ENCODE measurements at regions not wholly inside any gene's neighbourhood (a gene's known extent, or its start where the extent isn't known, plus 50 kb on each side); places are given as distances from the start of the nearest gene placed in this dataset.

- Histone ChIP-seq H3F3A (ENCODE audit: low read length, unreplicated experiment) (no peaks in the 10 kb centered on the region), H3K9me3 (ENCODE audit: low read length) (no peaks in the 10 kb centered on the region), H3K4me3 (ENCODE audit: low read length) (no peak overlapping the region), H3K36me3 (ENCODE audit: low read depth, low read length) (no peaks in the 10 kb centered on the region), H3K9ac (ENCODE audit: low read length) (no peak overlapping the region), H4K20me1 (ENCODE audit: low read length) (no peaks in the 10 kb centered on the region), H2AFZ (ENCODE audit: low read length) (no peak overlapping the region), H3K4me2 (ENCODE audit: low read length) (no peak overlapping the region), H3K27me3 (ENCODE audit: low read length) (no peaks in the 10 kb centered on the region), H3K27ac (ENCODE audit: low read length) (no peak overlapping the region), H3K4me1 (ENCODE audit: insufficient read depth, low read length) (peaks cover 15% of the 10 kb centered on the region), H3K9me2 (replicated peaks; ENCODE audit: low read length) (no peaks in the 10 kb centered on the region), H3K79me2 (ENCODE audit: low read length) (no peaks in the 10 kb centered on the region)
- BruUV-seq (replicated peaks): no TSS peak
- CTCF ChIA-PET: no interaction called here
- DNase-seq: no peak
- TF ChIP-seq EZH2 (IDR thresholded peaks at IDR 0.05; ENCODE audit: low read length, unreplicated experiment): no peak
- intact Hi-C loops (cut with micrococcal nuclease): no loop called here
- no peak for ATAC-seq
- POLR2A ChIA-PET (ENCODE audit: unreplicated experiment): no interaction called here
These were observed 267.0 kb downstream of the CETN3 start for GRCh38 chr5:90142541-90142940.

GRCh38 chr5:90141984-90142383 lies 267.6 kb downstream of the CETN3 start:
- Histone ChIP-seq H3K79me2 (ENCODE audit: low read length) (no peaks in the 10 kb centered on the region), H3F3A (ENCODE audit: low read length, unreplicated experiment) (no peaks in the 10 kb centered on the region), H4K20me1 (ENCODE audit: low read length) (no peaks in the 10 kb centered on the region), H2AFZ (ENCODE audit: low read length) (no peak overlapping the region), H3K9me3 (ENCODE audit: low read length) (no peaks in the 10 kb centered on the region), H3K27me3 (ENCODE audit: low read length) (no peaks in the 10 kb centered on the region), H3K36me3 (ENCODE audit: low read depth, low read length) (no peaks in the 10 kb centered on the region), H3K9ac (ENCODE audit: low read length) (no peak overlapping the region), H3K27ac (ENCODE audit: low read length) (no peak overlapping the region), H3K4me1 (ENCODE audit: insufficient read depth, low read length) (peaks cover 15% of the 10 kb centered on the region), H3K4me3 (ENCODE audit: low read length) (no peak overlapping the region), H3K4me2 (ENCODE audit: low read length) (no peak overlapping the region), H3K9me2 (replicated peaks; ENCODE audit: low read length) (no peaks in the 10 kb centered on the region)
- ATAC-seq: no peak
- ChIA-PET CTCF (no interaction called here), POLR2A (ENCODE audit: unreplicated experiment) (no interaction called here)
- intact Hi-C loops (cut with micrococcal nuclease): no loop called here
- no peak for DNase-seq
- no TSS peak for BruUV-seq (replicated peaks)
- no peak for TF ChIP-seq EZH2phosphoT487 (IDR thresholded peaks at IDR 0.05; ENCODE audit: borderline replicate concordance, low read length)
- no peak for TF ChIP-seq EZH2 (IDR thresholded peaks at IDR 0.05; ENCODE audit: low read length, unreplicated experiment)
- no peak for TF ChIP-seq CTCF (conservative IDR thresholded peaks at IDR 0.05; ENCODE audit: low read depth, low read length)

GRCh38 chr5:90136952-90137528 lies 272.5 kb downstream of the CETN3 start:
- Histone ChIP-seq H2AFZ (ENCODE audit: low read length) (no peak overlapping the region), H3K36me3 (ENCODE audit: low read depth, low read length) (no peaks in the 10 kb centered on the region), H4K20me1 (ENCODE audit: low read length) (no peaks in the 10 kb centered on the region), H3K9ac (ENCODE audit: low read length) (no peak overlapping the region), H3K4me2 (ENCODE audit: low read length) (no peak overlapping the region), H3K27ac (ENCODE audit: low read length) (no peak overlapping the region), H3K9me3 (ENCODE audit: low read length) (no peaks in the 10 kb centered on the region), H3K27me3 (ENCODE audit: low read length) (no peaks in the 10 kb centered on the region), H3K79me2 (ENCODE audit: low read length) (no peaks in the 10 kb centered on the region), H3K4me1 (ENCODE audit: insufficient read depth, low read length) (peaks cover 12% of the 10 kb centered on the region; the same call in 1 of the 2 replicates), H3K4me3 (ENCODE audit: low read length) (no peak overlapping the region), H3K9me2 (replicated peaks; ENCODE audit: low read length) (no peaks in the 10 kb centered on the region), H3F3A (ENCODE audit: low read length, unreplicated experiment) (no peaks in the 10 kb centered on the region)
- no TSS peak for BruUV-seq (replicated peaks)
- POLR2A ChIA-PET (ENCODE audit: unreplicated experiment): no interaction called here
- CTCF ChIA-PET: no interaction called here
- intact Hi-C loops (cut with micrococcal nuclease): no loop called here
- ATAC-seq: no peak
- DNase-seq: no peak
- TF ChIP-seq EZH2phosphoT487 (IDR thresholded peaks at IDR 0.05; ENCODE audit: borderline replicate concordance, low read length) (no peak), EZH2 (IDR thresholded peaks at IDR 0.05; ENCODE audit: low read length, unreplicated experiment) (no peak), CTCF (conservative IDR thresholded peaks at IDR 0.05; ENCODE audit: low read depth, low read length) (no peak)

All from PC-3 (cell line).